Vagina (tissue), 2 donors: ENCODE measurements at regions not wholly inside any gene's neighbourhood (a gene's known extent, or its start where the extent isn't known, plus 50 kb on each side); places are given as distances from the start of the nearest gene placed in this dataset.
"Not testable (repeated sequence)": the region's sequence is repeated elsewhere in the genome, so short reads cannot be mapped to it uniquely, and the experiment has no call there.

Experiments used
- DNase-seq, 2 donors: peaks; one replicate each; pipeline ENCODE4 v3.0.0-alpha.2; 2017; ENCODE audit errors: extremely low spot score in 2 of 2
- H3K27ac ChIP-seq: fragments of 200-600 bp; sonication (generic); one replicate; pipeline ENCODE4 v1.5.1; 2019
- H3K27me3 ChIP-seq: fragments of 200-600 bp; sonication (generic); one replicate; pipeline ENCODE4 v1.5.1; 2019
- H3K36me3 ChIP-seq, 2 donors: fragments of 200-600 bp; sonication (generic); one replicate each; pipeline ENCODE4 v1.5.1; 2017 to 2019
- H3K4me1 ChIP-seq: fragments of 200-600 bp; sonication (generic); one replicate; pipeline ENCODE4 v1.5.1; 2019
- H3K4me3 ChIP-seq, 2 donors: fragments of 200-600 bp; sonication (generic); 1 replicate in 1 of 2; 2 replicates in 1 of 2; pipeline ENCODE4 v1.5.1; 2016 to 2019
- H3K9me3 ChIP-seq: fragments of 200-600 bp; sonication (generic); one replicate; pipeline ENCODE4 v1.5.1; 2019
- CTCF ChIP-seq, 3 experiments: fragments of 450-650 bp in 2 of 3; fragments of 200-600 bp in 1 of 3; sonication (generic) in 1 of 3; IDR thresholded peaks; one replicate each; pipeline ENCODE4 v1.5.1; 2017 to 2019; ENCODE audit warnings: antibody characterized with exemption in 3 of 3, mild to moderate bottlenecking in 2 of 3, moderate library complexity in 2 of 3
- POLR2A ChIP-seq, 2 donors: fragments of 450-650 bp; IDR thresholded peaks; one replicate each; pipeline ENCODE4 v1.6.1; 2017; ENCODE audit warnings: antibody characterized with exemption in 2 of 2, mild to moderate bottlenecking in 2 of 2, moderate library complexity in 2 of 2
- POLR2AphosphoS5 ChIP-seq, 2 donors: sonication (generic); formaldehyde crosslinking; IDR thresholded peaks; one replicate each; pipeline ENCODE4 v1.9.0; 2017; ENCODE audit warnings: antibody characterized with exemption in 2 of 2, mild to moderate bottlenecking in 2 of 2, low read depth in 1 of 2; ENCODE audit not compliant: insufficient read depth in 1 of 2
- intact Hi-C: fragments of 100-400 bp; cut with DNase I; formaldehyde crosslinking; loops from one replicate; pipeline ENCODE4 v1.15.1; 2023

GRCh38 chr13:59281453-59281852 lies 882.3 kb downstream of the DIAPH3 start:
- Histone ChIP-seq H3K36me3 (no peaks in the 10 kb centered on the region), H3K4me3 (no peak overlapping the region), H3K4me1 (no peaks in the 10 kb centered on the region), H3K27ac (no peak overlapping the region), H3K27me3 (no peaks in the 10 kb centered on the region), H3K9me3 (no peaks in the 10 kb centered on the region)
- intact Hi-C loops, result no loop called here
- TF ChIP-seq POLR2AphosphoS5 (IDR thresholded peaks at IDR 0.05; ENCODE audit: insufficient read depth in 1 of 2, low read depth in 1 of 2) (no peak), CTCF (IDR thresholded peaks at IDR 0.05) (no peak), POLR2A (IDR thresholded peaks at IDR 0.05) (no peak)
- DNase-seq, result no peak

- H3K36me3 ChIP-seq, H3K27ac ChIP-seq, H3K9me3 ChIP-seq, H3K4me1 ChIP-seq, H3K4me3 ChIP-seq, DNase-seq, intact Hi-C loops, H3K27me3 ChIP-seq: not testable (repeated sequence)
Measured at GRCh38 chr13:59292240-59292639, 871.5 kb downstream of the DIAPH3 start.

GRCh38 chr13:59299584-59299983 lies 864.1 kb downstream of the DIAPH3 start:
- intact Hi-C loops, result no loop called here
- H3K27me3 ChIP-seq, result no peaks in the 10 kb centered on the region
- no peak for DNase-seq
- no peak overlapping the region for H3K4me3 ChIP-seq
- no peaks in the 10 kb centered on the region for H3K9me3 ChIP-seq
- no peak overlapping the region for H3K27ac ChIP-seq
- H3K4me1 ChIP-seq, result no peaks in the 10 kb centered on the region
- H3K36me3 ChIP-seq, result no peaks in the 10 kb centered on the region
- no peak for TF ChIP-seq CTCF (IDR thresholded peaks at IDR 0.05)
- no peak for TF ChIP-seq POLR2AphosphoS5 (IDR thresholded peaks at IDR 0.05; ENCODE audit: insufficient read depth in 1 of 2, low read depth in 1 of 2)
- no peak for TF ChIP-seq POLR2A (IDR thresholded peaks at IDR 0.05)

GRCh38 chr13:59300355-59301173 lies 863.2 kb downstream of the DIAPH3 start:
- no peaks in the 10 kb centered on the region for H3K27me3 ChIP-seq
- H3K4me1 ChIP-seq, result no peaks in the 10 kb centered on the region
- no peak for DNase-seq
- TF ChIP-seq CTCF (IDR thresholded peaks at IDR 0.05) (no peak), POLR2A (IDR thresholded peaks at IDR 0.05) (no peak), POLR2AphosphoS5 (IDR thresholded peaks at IDR 0.05; ENCODE audit: insufficient read depth in 1 of 2, low read depth in 1 of 2) (no peak)
- intact Hi-C loops, result no loop called here
- H3K4me3 ChIP-seq, result no peak overlapping the region
- no peaks in the 10 kb centered on the region for H3K9me3 ChIP-seq
- no peaks in the 10 kb centered on the region for H3K36me3 ChIP-seq
- H3K27ac ChIP-seq, result no peak overlapping the region

- Histone ChIP-seq H3K4me1 (no peaks in the 10 kb centered on the region), H3K27ac (no peak overlapping the region), H3K4me3 (no peak overlapping the region), H3K27me3 (no peaks in the 10 kb centered on the region), H3K9me3 (no peaks in the 10 kb centered on the region), H3K36me3 (no peaks in the 10 kb centered on the region)
- no peak for DNase-seq
- intact Hi-C loops, result no loop called here
- TF ChIP-seq POLR2AphosphoS5 (IDR thresholded peaks at IDR 0.05; ENCODE audit: insufficient read depth in 1 of 2, low read depth in 1 of 2) (no peak), CTCF (IDR thresholded peaks at IDR 0.05) (no peak), POLR2A (IDR thresholded peaks at IDR 0.05) (no peak)
Measured at GRCh38 chr13:59301174-59301567, 862.6 kb downstream of the DIAPH3 start.
